NAMALWA (cell line): ENCODE measurements at regions not wholly inside any gene's neighbourhood (a gene's known extent, or its start where the extent isn't known, plus 50 kb on each side); places are given as distances from the start of the nearest gene placed in this dataset.

ENCODE experiments used
- DNase-seq: peaks from one replicate; pipeline ENCODE4 v3.0.0-alpha.2; 2015; ENCODE audit warnings: low spot score

- no peak for DNase-seq
Measured at GRCh38 chr10:57786850-57787750, 480.6 kb downstream of the IPMK start.

GRCh38 chr10:57786331-57786730 is 481.4 kb downstream of the IPMK start:
- DNase-seq: no peak

- no peak for DNase-seq
Measured at GRCh38 chr10:57785546-57785945, 482.1 kb downstream of the IPMK start.

DNA sequence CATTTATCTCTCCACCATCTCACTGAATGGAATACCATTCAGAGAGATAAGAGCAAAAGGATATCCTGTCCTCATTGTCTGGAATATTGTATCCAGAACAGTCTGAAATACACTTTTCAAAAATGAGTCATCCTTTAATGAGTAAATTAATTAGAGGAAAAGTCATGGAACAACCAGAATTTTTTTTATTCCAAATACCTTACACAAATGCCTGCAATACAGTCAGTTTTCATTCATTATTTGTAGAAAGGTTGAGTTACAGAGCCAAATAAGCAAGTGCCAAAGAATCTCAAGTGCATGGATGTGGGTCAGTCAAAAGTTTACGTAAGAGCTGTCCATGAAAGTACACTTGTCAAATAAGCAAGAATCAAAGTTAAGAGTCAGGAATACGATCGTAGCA is 482.6 kb downstream of the IPMK start:
- DNase-seq: no peak

GRCh38 chr10:57776688-57777432 is 490.8 kb downstream of the IPMK start:
- no peak for DNase-seq

- no peak for DNase-seq
Measured at GRCh38 chr10:57775250-57775649, 492.4 kb downstream of the IPMK start.

GRCh38 chr10:57769298-57769697 is 498.4 kb downstream of the IPMK start:
- DNase-seq: no peak

DNA sequence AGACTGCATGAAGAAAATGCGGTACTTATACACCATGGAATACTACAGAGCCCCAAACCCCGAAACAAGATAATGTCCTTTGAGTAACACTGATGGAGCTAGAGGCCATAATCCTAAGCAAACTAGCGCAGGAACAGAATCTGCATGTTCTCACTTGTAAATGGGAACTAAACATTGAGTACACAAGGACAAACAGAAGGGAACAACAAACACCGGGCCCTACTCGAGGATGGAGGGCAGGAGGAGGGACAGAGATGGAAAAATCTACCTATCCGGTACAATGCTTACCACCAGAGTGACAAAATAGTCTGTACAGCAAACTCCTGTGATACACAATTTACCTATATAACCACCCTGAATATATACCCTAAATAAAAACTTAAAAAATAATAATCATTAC is 507.9 kb downstream of the IPMK start:
- DNase-seq: no peak

- no peak for DNase-seq
Measured at GRCh38 chr10:57754803-57755202, 512.9 kb downstream of the IPMK start.

DNA sequence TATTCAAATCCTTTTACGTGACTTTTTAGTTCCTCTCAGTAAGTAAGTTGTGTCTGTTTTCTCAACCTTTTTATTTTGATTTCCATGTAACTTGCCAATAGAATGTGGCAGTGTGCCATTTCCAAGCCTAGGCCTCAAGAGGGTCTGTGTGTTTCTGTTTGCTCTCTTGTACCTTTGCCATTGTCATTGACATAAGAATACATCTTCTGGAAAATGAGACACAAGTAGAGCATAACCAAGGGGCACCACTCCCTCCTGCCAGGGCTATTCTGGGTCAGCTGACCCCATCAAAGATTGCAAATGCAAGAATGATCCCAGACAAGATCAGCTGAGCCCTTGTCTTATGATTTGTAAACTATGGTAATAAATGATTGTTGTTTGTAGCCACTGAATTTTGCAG is 524.0 kb downstream of the IPMK start:
- no peak for DNase-seq

GRCh38 chr10:57741751-57742150 is 525.9 kb downstream of the IPMK start:
- DNase-seq: no peak

DNA sequence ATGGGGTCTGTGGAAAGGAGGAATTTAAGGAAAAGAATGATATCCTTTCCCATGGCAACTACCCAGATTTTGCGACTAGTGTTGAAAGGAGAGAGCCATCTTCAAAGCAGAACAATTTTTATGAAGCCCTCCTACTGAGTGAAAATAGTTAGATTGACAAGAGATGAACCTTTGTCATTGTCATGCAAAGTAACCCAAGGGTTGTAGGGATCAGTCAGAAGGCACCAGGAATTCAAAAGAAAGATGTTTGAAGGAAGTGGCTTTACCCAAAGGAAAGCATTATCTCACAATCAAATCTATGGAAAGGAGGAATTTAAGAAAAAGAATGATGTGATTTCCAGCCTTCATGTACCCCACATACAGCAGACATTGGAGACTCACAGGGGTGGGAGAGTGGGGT is 544.4 kb downstream of the IPMK start:
- no peak for DNase-seq

GRCh38 chr10:57716884-57717283 is 550.8 kb downstream of the IPMK start:
- no peak for DNase-seq

DNA sequence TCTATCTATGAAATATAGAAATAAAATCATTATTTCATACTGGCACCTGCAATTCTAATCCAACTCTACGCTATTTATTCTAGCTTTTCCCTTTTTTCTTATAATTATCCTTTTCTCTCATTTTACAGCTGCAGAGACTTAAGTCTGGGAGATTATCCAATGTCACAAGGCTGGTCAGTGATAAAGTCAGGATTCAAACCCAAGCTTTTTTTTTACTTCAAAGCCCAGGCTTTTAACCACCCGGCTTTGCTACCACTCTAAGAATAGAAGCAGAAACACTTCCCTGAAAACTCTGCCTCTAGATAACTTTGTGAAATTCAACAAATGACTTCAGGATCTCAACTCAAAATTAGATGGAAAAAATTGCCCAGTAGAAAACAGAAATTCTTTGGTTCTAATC is 552.5 kb downstream of the IPMK start:
- no peak for DNase-seq

GRCh38 chr10:57707300-57707658 is 560.4 kb downstream of the IPMK start:
- DNase-seq: no peak

GRCh38 chr10:57706576-57707299 is 561.0 kb downstream of the IPMK start:
- no peak for DNase-seq

- DNase-seq: no peak
Measured at GRCh38 chr10:57706016-57706415, 561.7 kb downstream of the IPMK start.

- no peak for DNase-seq
Measured at GRCh38 chr10:57699944-57700343, 567.8 kb downstream of the IPMK start.

GRCh38 chr10:57696641-57697040 is 571.1 kb downstream of the IPMK start:
- DNase-seq: no peak

DNA sequence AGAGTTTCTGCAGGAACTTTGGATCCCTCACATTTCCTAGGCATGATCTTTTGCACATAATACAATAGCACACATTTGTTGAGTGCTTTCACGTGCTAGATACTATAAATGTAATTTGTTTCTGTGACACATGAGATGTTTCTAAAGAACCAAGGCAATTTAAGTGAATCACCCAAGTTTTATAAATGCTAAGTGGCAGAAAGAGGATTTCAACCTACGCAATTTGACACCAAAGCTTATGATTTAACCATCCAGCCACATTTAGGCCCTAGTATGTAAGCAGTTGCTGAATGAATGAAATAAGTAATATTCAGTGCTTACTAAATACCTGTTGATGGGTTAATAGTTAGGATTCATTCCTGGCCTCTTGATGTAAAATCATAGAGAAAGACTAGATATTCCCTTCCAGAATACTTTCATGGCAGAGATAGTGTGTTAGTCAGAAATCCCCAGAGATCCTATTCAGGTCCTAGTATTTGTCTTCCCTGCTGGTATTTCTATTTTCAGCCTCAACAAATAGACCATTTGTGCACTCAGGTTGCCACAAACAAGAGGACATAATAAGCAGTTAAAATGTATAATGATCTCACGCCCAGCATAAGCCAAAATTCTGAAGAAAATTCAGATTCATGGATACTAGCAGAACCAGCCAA is 572.6 kb downstream of the IPMK start:
- DNase-seq: no peak

GRCh38 chr10:57692255-57692980 is 575.3 kb downstream of the IPMK start:
- no peak for DNase-seq
